Cardiac muscle cell (in vitro differentiated cells and primary cell): ENCODE measurements at regions not wholly inside any gene's neighbourhood (a gene's known extent, or its start where the extent isn't known, plus 50 kb on each side); places are given as distances from the start of the nearest gene placed in this dataset.

ENCODE experiments used
- DNase-seq, 2 donors: peaks; one replicate each; pipeline versions ENCODE4 v3.0.0 to v3.0.0-alpha.2; 2010 to 2017; ENCODE audit warnings: low read depth in 1 of 2, low spot score in 1 of 2
- H3K27ac ChIP-seq: fragments of 200-600 bp; sonication (generic); 2 replicates; pipeline ENCODE4 v1.5.1; 2016
- H3K27me3 ChIP-seq: fragments of 200-600 bp; sonication (generic); 2 replicates; pipeline ENCODE4 v1.6.0; 2016; ENCODE audit warnings: control low read depth
- H3K36me3 ChIP-seq: fragments of 200-600 bp; sonication (generic); 2 replicates; pipeline ENCODE4 v1.5.1; 2016; ENCODE audit warnings: control low read depth
- H3K4me1 ChIP-seq: fragments of 200-600 bp; sonication (generic); 2 replicates; pipeline ENCODE4 v1.8.1; 2017; ENCODE audit warnings: low read depth, mild to moderate bottlenecking, mixed run types
- H3K4me3 ChIP-seq: fragments of 200-600 bp; sonication (generic); 2 replicates; pipeline ENCODE4 v1.5.1; 2016; ENCODE audit warnings: mild to moderate bottlenecking
- H3K9me3 ChIP-seq: fragments of 200-600 bp; sonication (generic); 2 replicates; pipeline ENCODE4 v1.5.1; 2017; ENCODE audit warnings: low read depth, mild to moderate bottlenecking, control low read depth
- TF ChIP-seq, protein P1 (sequence below): IDR thresholded peaks from 2 replicates; pipeline ENCODE4 v1.5.1; 2012; ENCODE audit warnings: low read depth, mild to moderate bottlenecking, low read length

DNA sequence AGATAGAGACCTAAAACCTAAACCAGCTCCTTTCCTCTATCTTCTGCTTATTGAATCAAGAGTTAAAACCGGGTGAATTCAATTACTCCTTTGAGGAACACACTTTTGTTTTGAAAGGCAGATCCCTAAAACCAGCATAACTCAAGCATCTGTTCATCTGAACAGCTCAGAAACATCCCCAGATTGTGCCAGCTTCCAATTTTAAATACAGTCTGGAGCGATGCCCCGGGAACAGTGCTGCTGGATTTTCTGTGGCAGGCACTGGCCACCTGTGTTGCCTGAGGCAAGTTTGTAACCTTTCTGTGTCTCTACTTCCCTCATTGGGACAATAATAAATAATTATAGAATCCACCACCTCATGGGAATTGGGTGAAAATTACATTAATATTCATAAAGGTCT is 281.4 kb upstream of the NFE2L3 start:
- Histone ChIP-seq H3K27ac (no peak overlapping the region), H3K4me1 (no peaks in the 10 kb centered on the region), H3K4me3 (no peak overlapping the region), H3K9me3 (no peaks in the 10 kb centered on the region), H3K36me3 (no peaks in the 10 kb centered on the region), H3K27me3 (peaks cover 31% of the 10 kb centered on the region)
- TF ChIP-seq, protein P1, sequence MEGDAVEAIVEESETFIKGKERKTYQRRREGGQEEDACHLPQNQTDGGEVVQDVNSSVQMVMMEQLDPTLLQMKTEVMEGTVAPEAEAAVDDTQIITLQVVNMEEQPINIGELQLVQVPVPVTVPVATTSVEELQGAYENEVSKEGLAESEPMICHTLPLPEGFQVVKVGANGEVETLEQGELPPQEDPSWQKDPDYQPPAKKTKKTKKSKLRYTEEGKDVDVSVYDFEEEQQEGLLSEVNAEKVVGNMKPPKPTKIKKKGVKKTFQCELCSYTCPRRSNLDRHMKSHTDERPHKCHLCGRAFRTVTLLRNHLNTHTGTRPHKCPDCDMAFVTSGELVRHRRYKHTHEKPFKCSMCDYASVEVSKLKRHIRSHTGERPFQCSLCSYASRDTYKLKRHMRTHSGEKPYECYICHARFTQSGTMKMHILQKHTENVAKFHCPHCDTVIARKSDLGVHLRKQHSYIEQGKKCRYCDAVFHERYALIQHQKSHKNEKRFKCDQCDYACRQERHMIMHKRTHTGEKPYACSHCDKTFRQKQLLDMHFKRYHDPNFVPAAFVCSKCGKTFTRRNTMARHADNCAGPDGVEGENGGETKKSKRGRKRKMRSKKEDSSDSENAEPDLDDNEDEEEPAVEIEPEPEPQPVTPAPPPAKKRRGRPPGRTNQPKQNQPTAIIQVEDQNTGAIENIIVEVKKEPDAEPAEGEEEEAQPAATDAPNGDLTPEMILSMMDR: no peak
- no peak for DNase-seq

DNA sequence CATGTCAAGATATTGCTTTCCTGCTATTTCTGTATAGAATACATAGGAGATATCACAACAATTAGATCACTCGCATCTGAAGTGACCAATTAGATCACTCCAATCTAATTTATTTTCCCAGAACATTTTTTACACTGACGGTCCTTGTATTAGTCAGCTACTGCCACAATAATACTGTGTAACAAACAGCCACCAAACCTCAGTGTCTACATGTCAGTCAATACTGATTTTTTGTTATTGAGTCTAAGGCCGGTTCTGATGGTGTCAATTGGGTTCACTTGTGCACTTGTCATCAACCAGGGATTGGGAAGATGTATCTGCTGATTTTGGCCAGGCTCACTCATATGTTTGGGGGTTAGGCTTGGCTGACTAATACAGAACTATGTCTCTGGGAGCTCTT is 275.9 kb upstream of the NFE2L3 start:
- Histone ChIP-seq H3K27me3 (no peaks in the 10 kb centered on the region), H3K27ac (no peak overlapping the region), H3K4me1 (peaks cover 12% of the 10 kb centered on the region), H3K9me3 (no peaks in the 10 kb centered on the region), H3K36me3 (no peaks in the 10 kb centered on the region), H3K4me3 (no peak overlapping the region)
- TF ChIP-seq, protein P1: no peak
- no peak for DNase-seq

DNA sequence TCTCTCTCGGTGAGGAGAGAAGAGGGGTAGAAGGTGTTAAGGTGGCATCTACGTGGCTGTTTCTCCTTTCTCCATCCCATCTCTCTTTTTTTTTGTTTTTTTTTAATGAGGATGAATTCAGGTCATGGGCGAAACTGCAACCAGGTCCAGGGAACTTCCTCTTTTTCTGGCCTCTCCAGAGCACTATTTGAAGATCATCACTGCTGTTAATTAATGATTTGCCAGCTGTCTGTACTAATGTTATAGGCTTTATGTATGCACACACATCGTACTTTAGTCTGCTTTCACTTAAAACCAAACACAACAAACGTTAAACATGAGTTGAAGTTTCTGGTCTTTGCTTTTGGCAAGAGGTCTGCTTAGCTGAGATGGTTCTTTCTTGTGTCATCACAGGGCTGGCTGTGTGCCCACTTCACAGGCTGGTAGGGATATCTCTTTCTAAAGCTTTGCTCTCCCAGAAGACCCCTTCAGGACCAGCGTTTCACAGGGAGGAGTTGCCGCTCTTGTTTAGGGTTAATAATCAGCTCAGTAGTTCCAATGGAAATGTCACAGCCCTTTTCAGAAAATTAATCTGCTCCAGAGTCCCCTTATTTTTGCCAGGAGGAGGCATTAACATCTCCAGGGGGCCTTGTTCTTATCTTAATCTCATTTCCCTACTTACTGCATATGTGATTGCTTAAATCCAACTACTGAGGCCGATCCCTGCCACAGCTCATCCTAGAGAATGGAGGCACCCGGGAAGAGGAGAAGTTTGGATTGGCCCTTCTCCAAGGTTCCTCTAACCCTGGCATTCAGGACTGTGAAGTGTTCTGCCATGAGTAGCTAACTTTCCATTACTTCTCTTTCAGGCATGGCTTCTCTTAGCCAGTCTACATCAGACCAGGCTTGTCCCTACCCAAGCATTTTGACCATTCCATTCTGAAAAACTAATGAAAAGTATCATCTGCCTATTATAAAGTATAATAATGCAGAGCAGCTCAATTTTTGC is 273.9 kb upstream of the NFE2L3 start:
- Histone ChIP-seq H3K36me3 (no peaks in the 10 kb centered on the region), H3K9me3 (no peaks in the 10 kb centered on the region), H3K4me1 (peaks cover 12% of the 10 kb centered on the region), H3K27me3 (no peaks in the 10 kb centered on the region), H3K27ac (no peak overlapping the region), H3K4me3 (no peak overlapping the region)
- no peak for DNase-seq
- TF ChIP-seq, protein P1: no peak

DNA sequence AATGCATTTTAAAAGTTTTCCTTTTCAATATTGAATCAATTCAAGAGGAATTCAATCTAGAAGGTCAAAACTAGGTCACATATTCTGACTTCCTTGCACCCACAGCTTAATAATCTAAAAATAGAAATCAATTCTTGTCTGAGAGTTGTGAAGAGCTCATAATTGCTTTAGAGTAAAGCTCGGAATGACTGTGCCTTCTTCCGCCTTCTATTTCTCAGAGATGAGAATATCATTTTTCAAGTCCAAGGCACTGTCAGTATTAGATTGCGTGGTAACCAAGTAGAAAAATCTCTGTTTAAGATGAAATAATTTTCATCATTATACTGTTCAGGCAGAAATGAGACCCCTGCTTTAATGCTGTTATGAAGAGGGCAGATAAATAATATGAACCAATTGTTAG is 272.2 kb upstream of the NFE2L3 start:
- Histone ChIP-seq H3K36me3 (no peaks in the 10 kb centered on the region), H3K4me1 (peaks cover 12% of the 10 kb centered on the region), H3K27me3 (no peaks in the 10 kb centered on the region), H3K9me3 (no peaks in the 10 kb centered on the region), H3K4me3 (no peak overlapping the region), H3K27ac (no peak overlapping the region)
- DNase-seq: no peak
- TF ChIP-seq, protein P1: no peak

DNA sequence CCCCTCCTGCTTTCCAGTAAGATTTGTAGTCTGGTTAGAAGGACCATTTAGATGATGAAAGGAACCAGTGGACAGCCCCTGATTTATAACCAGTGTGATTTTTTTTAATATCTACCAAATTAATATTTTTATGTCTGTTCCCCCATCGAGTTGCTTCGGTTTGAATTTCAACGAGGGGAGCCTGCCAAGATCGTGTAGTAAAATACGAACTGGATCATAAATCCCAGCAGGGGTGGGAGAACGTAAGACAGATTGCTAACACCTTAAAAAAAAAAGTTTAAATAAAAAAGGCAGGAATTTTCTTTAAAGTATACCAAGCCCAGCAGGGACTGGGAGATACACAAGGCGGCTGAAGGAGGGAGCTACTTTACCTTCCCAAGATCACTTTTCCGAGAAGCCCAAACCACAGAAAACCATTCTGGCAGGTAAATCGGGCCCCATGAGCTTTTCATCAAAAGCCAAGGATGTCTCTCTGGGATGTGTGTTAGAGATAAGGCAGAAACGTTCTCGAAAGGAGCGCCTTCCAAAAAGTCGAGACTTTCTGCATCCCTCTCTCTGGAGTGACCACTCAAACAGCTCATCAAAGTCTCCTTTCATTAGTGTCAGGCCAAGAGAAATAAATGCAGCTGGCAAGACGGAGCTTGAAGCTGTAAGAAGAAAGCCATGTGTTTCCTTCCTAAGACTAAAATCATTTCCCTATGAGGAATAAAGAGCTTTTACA is 270.5 kb upstream of the NFE2L3 start:
- H3K27me3 ChIP-seq: no peaks in the 10 kb centered on the region
- no peaks in the 10 kb centered on the region for H3K36me3 ChIP-seq
- no peak overlapping the region for H3K27ac ChIP-seq
- no peaks in the 10 kb centered on the region for H3K9me3 ChIP-seq
- peaks cover 20% of the 10 kb centered on the region for H3K4me1 ChIP-seq
- H3K4me3 ChIP-seq: no peak overlapping the region
- no peak for DNase-seq
- TF ChIP-seq, protein P1: no peak
